HG03103 (cell line): ENCODE measurements at regions not wholly inside any gene's neighbourhood (a gene's known extent, or its start where the extent isn't known, plus 50 kb on each side); places are given as distances from the start of the nearest gene placed in this dataset.
"Not testable (repeated sequence)": the region's sequence is repeated elsewhere in the genome, so short reads cannot be mapped to it uniquely, and the experiment has no call there.

Source experiments
- ATAC-seq: cut with Tn5 transposase; IDR thresholded peaks from one replicate; pipeline ENCODE4 v1.9.1; 2021; ENCODE audit warnings: low read depth; ENCODE audit not compliant: unreplicated experiment

- ATAC-seq = no peak
Measured at GRCh38 chr4:122973465-122973864, 51.1 kb upstream of the NUDT6 start.

DNA sequence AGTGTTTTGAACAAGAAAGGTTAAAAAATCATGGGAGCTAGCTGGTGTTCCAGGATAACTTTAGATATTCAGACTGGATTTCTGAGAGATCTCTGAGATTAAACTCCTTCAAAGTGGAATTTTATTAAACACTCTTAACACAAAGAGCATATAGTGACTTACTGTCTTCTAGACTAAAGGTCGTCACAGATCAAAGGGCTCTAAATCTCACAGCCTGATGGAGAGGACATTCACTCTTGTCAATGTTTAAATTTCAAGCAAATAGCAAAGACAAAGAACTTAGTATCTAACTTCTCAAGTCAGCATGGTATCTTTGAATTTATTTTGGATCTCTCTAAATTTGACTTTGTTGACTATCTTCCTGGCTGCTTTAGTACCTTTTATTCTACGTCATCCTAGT lies 53.7 kb upstream of the NUDT6 start:
- no peak for ATAC-seq

DNA sequence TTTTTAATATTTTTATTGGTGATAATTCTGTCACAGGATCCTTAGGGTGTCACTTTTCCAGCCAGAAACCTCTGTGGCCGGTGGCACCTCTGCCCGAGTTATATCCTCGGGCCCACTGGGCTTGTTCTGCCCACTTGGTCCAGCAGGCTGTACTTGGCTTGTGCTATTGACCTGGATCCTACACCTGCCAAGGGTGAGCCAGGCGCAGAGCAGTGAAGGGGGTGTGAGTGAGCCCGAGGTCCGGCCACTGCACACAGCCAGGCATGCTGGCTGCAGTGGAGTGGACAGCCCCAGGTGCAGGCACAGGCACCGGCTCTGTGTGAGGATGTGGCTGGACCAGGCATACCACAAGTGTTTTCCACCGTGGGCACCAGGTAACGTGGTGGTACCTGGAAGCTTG lies 54.7 kb upstream of the NUDT6 start:
- no peak for ATAC-seq

DNA sequence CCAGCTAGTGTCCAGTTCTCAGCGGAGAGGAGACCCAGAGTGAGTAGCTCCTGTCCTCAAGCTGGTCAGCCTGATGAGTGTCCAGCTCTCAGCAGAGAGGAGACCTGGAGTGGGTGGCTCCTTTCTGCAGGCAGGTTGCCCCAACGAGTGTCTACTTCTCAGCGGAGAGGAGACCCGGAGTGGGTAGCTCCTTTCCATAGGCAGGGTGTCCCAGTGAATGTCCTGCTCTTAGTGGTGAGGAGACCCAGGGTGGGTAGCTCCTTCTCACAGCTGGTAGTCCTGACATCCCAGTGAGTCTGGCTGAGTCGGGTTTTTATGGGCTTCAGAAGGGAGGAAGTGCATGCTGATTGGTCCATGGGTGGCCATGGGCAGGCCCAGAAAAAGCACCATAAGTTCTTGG lies 55.7 kb upstream of the NUDT6 start:
- ATAC-seq = no peak

- no peak for ATAC-seq
Measured at GRCh38 chr4:122978789-122979188, 56.4 kb upstream of the NUDT6 start.

GRCh38 chr4:122980860-122981259 lies 58.5 kb upstream of the NUDT6 start:
- ATAC-seq = no peak

DNA sequence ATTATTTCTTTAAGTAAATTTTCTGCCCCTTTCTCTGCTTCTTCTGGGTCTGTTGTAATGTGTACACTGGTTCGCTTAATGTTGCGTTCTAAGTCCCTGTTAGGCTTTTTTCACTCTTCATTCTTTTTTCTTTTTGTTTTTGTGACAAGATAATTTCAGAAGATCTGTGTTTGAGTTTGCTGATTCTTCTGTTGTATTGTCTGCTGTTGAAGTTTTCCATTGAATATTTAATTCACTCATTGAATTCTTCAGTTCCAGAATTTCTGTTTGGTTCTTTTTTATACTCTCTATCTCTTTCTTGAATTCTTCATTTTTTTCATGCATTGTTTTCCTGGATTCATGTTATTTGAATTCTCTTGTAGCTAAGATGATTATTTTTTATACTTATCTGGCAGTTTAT lies 66.3 kb upstream of the NUDT6 start:
- no peak for ATAC-seq

GRCh38 chr4:122990891-122991290 lies 68.5 kb upstream of the NUDT6 start:
- no peak for ATAC-seq

DNA sequence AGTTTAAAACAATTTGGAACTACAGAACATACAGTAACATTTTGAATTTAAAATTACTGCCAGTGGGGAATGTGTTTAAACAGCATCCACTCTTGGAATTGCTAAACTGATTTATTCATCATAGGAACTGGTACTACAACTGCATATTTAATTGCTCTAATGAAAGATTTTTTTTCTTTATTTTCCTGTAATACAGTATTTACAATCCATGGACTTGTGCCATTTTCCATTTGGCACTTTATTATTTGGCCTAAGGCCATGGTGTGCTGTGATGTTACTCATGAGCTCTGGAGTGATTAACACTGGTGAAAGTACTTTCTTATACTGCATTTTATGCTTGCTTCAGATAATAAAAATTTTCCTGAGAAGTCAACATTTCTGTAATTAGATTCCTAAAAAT lies 69.7 kb upstream of the NUDT6 start:
- ATAC-seq = no peak

- ATAC-seq = no peak
Measured at GRCh38 chr4:122992641-122993040, 70.2 kb upstream of the NUDT6 start.

DNA sequence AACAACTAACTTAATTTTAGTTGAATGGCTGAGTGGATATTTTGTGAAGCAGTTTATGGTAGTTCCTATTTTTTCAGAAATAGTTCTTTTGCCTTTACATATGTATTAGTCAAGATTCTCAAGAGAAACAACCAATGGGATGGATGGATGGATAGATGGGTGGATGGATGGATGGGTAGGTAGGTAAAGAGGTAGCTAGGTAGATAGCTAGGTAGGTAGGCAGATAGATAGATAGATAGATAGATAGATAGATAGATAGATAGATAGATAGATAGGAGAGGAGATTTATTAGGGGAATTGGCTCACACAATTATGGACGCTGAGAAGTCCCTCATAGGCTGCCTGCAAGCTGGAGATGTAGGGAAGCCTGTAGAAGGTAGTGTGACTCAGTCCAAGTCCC lies 74.0 kb upstream of the NUDT6 start:
- ATAC-seq = no peak

DNA sequence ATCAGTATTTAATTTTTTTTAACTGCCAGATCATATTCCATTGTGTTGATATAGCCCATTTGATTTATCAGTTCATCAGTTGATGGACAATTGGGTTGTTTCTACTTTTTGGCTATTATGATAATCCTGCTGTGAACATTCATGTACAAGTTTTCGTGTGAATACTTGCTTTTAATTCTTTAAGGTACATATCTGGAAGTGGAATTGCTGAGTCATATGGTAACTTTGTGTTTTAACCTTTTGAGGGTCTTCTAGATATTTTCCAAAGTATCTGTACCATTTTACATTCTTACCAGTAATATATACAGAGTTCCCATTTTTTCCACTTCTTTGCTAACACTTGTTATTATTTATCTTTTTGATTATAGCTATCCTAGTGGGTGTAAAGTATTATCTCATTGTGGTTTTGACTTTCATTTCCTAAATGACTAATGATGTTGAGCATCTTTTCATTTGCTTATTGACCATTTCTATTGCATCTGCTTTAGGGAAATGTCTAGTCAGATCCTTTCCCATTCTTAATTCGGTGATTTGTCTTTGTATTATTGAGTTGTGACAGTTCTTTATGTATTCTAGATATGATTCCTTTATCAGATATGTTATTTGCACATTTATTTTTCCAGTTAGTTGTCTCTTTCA lies 75.2 kb upstream of the NUDT6 start:
- no peak for ATAC-seq

DNA sequence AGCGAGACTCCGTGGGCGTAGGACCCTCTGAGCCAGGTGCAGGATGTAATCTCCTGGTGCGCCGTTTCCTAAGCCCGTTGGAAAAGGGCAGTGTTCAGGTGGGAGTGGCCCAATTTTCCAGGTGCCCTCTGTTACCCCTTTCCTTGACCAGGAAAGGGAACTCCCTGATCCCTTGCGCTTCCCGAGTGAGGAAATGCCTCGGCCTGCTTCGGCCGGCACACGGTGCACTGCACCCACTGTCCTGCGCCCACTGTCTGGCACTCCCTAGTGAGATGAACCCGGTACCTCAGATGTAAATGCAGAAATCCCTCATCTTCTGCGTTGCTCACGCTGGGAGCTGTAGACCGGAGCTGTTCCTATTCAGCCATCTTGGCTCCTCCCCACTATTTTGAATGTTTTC lies 81.7 kb upstream of the NUDT6 start:
- not testable (repeated sequence) for ATAC-seq

GRCh38 chr4:123005126-123005525 lies 82.7 kb upstream of the NUDT6 start:
- ATAC-seq = not testable (repeated sequence)

DNA sequence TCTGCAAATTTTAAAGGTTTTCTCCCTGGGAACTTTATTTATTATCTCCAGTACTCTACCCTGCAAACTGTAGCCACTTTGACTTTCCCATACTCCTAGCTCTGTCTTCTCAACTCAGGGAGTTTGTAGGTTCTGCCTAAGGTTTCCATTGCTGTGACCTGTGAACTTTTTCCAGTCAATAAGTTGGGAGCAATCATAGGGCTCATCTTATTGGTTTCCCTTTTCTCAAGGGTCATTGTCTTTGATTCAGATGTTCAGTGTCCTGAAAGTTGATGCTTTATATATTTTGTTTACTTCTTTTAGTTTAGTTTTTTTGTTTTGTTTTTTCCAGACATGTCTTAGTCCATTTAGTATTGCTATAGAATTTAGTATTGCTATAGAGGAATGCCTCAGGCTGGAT lies 85.3 kb upstream of the NUDT6 start:
- ATAC-seq = no peak

DNA sequence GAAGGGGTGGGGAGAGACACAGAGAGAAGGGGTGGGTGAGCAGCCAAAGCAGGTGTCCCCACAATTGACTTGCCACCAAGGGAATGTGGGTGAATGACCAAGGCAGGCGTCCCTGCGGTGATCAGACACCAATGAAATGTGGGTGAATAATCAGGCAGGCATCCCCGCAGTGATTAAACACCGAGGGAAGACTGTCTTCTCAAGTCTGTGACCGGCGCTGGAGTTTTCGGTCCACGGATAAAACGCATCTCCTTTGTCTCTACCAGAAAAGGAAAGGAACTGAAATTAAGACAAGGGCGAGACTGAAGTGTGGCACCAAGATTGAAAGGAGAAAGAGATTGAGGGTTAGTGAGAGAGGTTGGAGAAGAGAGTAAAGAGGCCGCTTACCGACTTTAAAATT lies 90.0 kb upstream of the NUDT6 start:
- not testable (repeated sequence) for ATAC-seq

DNA sequence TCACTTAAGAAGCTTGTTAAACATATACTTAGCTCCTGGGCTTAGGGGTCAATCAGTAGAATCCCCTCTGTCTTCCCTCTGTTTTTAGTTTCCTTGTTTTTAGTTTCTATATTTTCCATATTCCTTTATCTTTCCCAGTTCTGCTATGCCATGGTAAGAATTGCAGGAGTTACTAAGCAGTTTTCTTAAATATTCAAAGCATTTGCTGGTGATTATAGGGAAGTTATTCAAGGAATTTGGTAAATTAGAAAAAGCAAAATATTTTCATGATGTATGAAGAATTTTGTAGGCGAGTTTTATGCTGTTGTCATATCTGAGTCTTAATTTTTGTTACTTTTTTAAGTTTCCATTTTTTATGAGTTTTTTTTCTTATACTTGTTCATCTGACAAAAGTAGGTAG lies 91.6 kb upstream of the NUDT6 start:
- ATAC-seq = no peak

DNA sequence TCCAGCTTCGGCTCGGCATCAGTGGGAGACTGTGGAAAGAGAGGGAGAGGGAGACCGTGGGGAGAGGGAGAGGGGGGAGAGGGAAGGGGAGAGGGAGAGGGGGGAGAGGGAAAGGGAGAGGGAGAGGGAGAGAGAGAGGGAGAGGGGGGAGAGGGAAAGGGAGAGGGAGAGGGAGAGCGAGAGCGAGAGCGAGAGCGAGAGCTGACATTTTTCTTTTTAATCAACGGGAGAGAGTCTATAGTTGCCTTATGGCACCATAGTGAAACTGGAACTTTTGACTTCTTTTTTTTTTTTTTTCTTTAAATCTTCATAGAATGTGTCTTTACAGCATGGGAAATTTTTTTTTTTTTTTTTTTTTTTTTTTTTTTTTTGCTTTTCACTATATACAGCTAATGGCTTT lies 94.7 kb upstream of the NUDT6 start:
- ATAC-seq = no peak

- ATAC-seq = no peak
Measured at GRCh38 chr4:123017636-123018395, 95.4 kb upstream of the NUDT6 start.

DNA sequence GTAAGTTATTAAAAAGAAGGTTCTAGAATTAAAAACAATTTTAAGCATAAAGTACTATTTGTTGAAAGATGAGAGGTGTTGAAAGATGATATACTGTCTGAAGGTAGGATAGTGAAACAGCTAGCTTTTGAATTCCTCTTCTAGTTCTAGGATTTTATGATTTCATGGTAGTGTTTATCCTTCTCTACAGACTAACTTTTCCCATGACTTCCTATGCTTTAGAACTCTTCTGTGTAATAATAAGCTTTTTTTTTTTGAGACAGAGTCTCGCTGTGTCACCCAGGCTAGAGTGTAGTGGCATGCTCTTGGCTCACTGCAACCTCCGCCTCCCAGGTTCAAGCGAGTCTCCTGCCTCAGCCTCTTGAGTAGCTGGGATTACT lies 96.0 kb upstream of the NUDT6 start:
- no peak for ATAC-seq

DNA sequence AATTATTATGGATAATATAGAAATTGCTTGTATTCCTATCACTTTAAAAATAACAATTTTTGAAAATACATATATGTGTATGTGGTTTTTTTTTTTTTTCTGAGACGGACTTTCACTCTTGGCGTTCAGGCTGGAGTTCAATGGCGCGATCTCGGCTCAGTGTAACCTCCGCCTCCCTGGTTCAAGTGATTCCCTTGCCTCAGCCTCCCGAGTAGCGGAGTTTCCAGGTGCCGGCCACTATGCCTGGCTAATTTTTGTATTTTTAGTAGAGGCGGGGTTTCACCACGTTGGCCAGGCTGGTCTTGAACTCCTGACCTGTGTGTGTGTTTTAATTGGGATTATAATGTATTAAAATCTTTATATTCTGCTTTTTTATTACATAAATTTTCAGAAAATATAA lies 97.9 kb upstream of the NUDT6 start:
- no peak for ATAC-seq

GRCh38 chr4:123023647-123024046 lies 101.2 kb upstream of the NUDT6 start:
- ATAC-seq = no peak
